ENCODE measurements at regions not wholly inside any gene's neighbourhood (a gene's known extent, or its start where the extent isn't known, plus 50 kb on each side); places are given as distances from the start of the nearest gene placed in this dataset.

GRCh38 chr14:35220027-35220676 lies 72.0 kb upstream of the PSMA6 start:
- no peaks in the 10 kb centered on the region for H3K36me3 ChIP-seq (ENCODE audit: control insufficient read depth, insufficient read depth, low read length)

GRCh38 chr14:35220920-35221319 lies 71.3 kb upstream of the PSMA6 start:
- H3K27me3 ChIP-seq (ENCODE audit: control insufficient read depth, insufficient read depth, low read length) = no peaks in the 10 kb centered on the region
- no peak overlapping the region for H3K9ac ChIP-seq (ENCODE audit: insufficient read depth, low read length)
- H3K4me3 ChIP-seq (replicated peaks in 1 of 4; ENCODE audit: control extremely low read depth in 1 of 4, insufficient read depth in 1 of 4, low read depth in 3 of 4, low read length in 4 of 4) = no peak overlapping the region
- H3K4me1 ChIP-seq (ENCODE audit: control insufficient read depth, extremely low read depth, insufficient read depth, low read length) = no peaks in the 10 kb centered on the region
- H3K9me3 ChIP-seq (ENCODE audit: control insufficient read depth, insufficient read depth, low read depth, low read length) = no peaks in the 10 kb centered on the region
- no peak overlapping the region for H3K4me2 ChIP-seq (ENCODE audit: extremely low read depth, insufficient read depth, low read length)
- no peak for DNase-seq (ENCODE audit: low read depth in 2 of 2)
- no peaks in the 10 kb centered on the region for H3K36me3 ChIP-seq (ENCODE audit: control insufficient read depth, insufficient read depth, low read length)
- H4K20me1 ChIP-seq (ENCODE audit: control insufficient read depth, extremely low read depth, insufficient read depth, low read length) = no peaks in the 10 kb centered on the region
- no peaks in the 10 kb centered on the region for H3K79me2 ChIP-seq (ENCODE audit: control insufficient read depth, insufficient read depth, low read length)
- TF ChIP-seq EZH2 (IDR thresholded peaks at IDR 0.05; ENCODE audit: low read length, missing control alignments) = no peak
- no peak for TF ChIP-seq CTCF (conservative IDR thresholded peaks at IDR 0.05 in 1 of 2, IDR thresholded peaks at IDR 0.05 in 1 of 2; ENCODE audit: low read depth in 1 of 2, low read length in 2 of 2)
- H2AFZ ChIP-seq (ENCODE audit: low read length) = no peak overlapping the region
- no peak overlapping the region for H3K27ac ChIP-seq (ENCODE audit: insufficient read depth, low read length)

More at GRCh38 chr14:35220027-35220676, 72.0 kb upstream of the PSMA6 start:
- TF ChIP-seq CTCF (conservative IDR thresholded peaks at IDR 0.05 in 1 of 2, IDR thresholded peaks at IDR 0.05 in 1 of 2; ENCODE audit: low read depth in 1 of 2, low read length in 2 of 2) = no peak
- Histone ChIP-seq H2AFZ (ENCODE audit: low read length) (no peak overlapping the region), H3K9ac (ENCODE audit: insufficient read depth, low read length) (no peak overlapping the region), H3K4me1 (ENCODE audit: control insufficient read depth, extremely low read depth, insufficient read depth, low read length) (no peaks in the 10 kb centered on the region), H3K4me3 (replicated peaks in 1 of 4; ENCODE audit: control extremely low read depth in 1 of 4, insufficient read depth in 1 of 4, low read depth in 3 of 4, low read length in 4 of 4) (no peak overlapping the region), H3K79me2 (ENCODE audit: control insufficient read depth, insufficient read depth, low read length) (no peaks in the 10 kb centered on the region), H3K27me3 (ENCODE audit: control insufficient read depth, insufficient read depth, low read length) (no peaks in the 10 kb centered on the region), H3K9me3 (ENCODE audit: control insufficient read depth, insufficient read depth, low read depth, low read length) (no peaks in the 10 kb centered on the region), H4K20me1 (ENCODE audit: control insufficient read depth, extremely low read depth, insufficient read depth, low read length) (no peaks in the 10 kb centered on the region), H3K4me2 (ENCODE audit: extremely low read depth, insufficient read depth, low read length) (no peak overlapping the region), H3K27ac (ENCODE audit: insufficient read depth, low read length) (no peak overlapping the region)
- DNase-seq (ENCODE audit: low read depth in 2 of 2) = no peak

- no peaks in the 10 kb centered on the region for H3K36me3 ChIP-seq (ENCODE audit: control insufficient read depth, insufficient read depth, low read length)
- H3K4me1 ChIP-seq (ENCODE audit: control insufficient read depth, extremely low read depth, insufficient read depth, low read length) = no peaks in the 10 kb centered on the region
- H3K4me2 ChIP-seq (ENCODE audit: extremely low read depth, insufficient read depth, low read length) = no peak overlapping the region
- H3K27me3 ChIP-seq (ENCODE audit: control insufficient read depth, insufficient read depth, low read length) = no peaks in the 10 kb centered on the region
- TF ChIP-seq CTCF (conservative IDR thresholded peaks at IDR 0.05 in 1 of 2, IDR thresholded peaks at IDR 0.05 in 1 of 2; ENCODE audit: low read depth in 1 of 2, low read length in 2 of 2) (no peak), EZH2 (IDR thresholded peaks at IDR 0.05; ENCODE audit: low read length, missing control alignments) (no peak)
- H4K20me1 ChIP-seq (ENCODE audit: control insufficient read depth, extremely low read depth, insufficient read depth, low read length) = no peaks in the 10 kb centered on the region
- no peak overlapping the region for H3K27ac ChIP-seq (ENCODE audit: insufficient read depth, low read length)
- H3K4me3 ChIP-seq (replicated peaks in 1 of 4; ENCODE audit: control extremely low read depth in 1 of 4, insufficient read depth in 1 of 4, low read depth in 3 of 4, low read length in 4 of 4) = no peak overlapping the region
- H3K79me2 ChIP-seq (ENCODE audit: control insufficient read depth, insufficient read depth, low read length) = no peaks in the 10 kb centered on the region
- H2AFZ ChIP-seq (ENCODE audit: low read length) = no peak overlapping the region
- H3K9ac ChIP-seq (ENCODE audit: insufficient read depth, low read length) = no peak overlapping the region
- H3K9me3 ChIP-seq (ENCODE audit: control insufficient read depth, insufficient read depth, low read depth, low read length) = no peaks in the 10 kb centered on the region
- DNase-seq (ENCODE audit: low read depth in 2 of 2) = no peak
These were observed 70.7 kb upstream of the PSMA6 start for GRCh38 chr14:35221462-35221861.
